ENCODE measurements at regions not wholly inside any gene's neighbourhood (a gene's known extent, or its start where the extent isn't known, plus 50 kb on each side); places are given as distances from the start of the nearest gene placed in this dataset.
A peak's percentile ranks its signal among the peaks of the same experiment; 100 is the strongest.
"Not testable (repeated sequence)": the region's sequence is repeated elsewhere in the genome, so short reads cannot be mapped to it uniquely, and the experiment has no call there.

DNA sequence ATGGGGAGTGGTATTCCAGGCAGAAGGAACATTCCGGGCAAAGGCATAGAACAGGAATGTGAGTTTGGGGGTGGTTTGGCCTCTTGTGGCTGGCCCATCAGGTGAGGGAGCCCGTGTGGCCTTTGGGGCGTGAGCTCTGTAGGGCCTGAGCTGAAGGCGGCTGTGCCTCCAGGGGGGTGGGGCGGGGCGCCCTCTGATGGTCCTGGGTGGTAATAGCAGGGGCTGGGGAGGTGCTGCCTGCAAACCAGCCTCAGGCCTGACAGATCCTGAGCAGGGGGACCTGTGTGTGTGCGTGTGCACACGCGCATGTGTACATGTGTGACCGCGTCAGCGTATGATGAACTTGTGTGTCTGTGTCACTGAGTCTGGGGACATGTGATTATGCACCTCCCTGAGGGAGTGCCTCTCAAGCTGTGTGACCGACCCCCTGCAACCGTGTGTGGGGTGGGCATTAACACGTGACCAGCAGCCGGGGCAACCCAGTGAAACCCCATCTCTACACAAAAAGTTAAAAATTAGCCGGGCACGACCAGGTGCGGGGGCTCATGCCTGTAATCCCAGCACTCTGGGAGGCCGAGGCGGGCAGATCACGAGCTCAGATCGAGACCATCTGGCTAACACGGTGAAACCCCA is 177.1 kb downstream of the TBC1D2B start:
- H3K9me3 Mint-ChIP-seq; H3K27me3 Mint-ChIP-seq; H3K36me3 ChIP-seq (ENCODE audit: insufficient read depth, low read length); H3K27ac ChIP-seq (ENCODE audit: low read depth, low read length); H3K4me3 ChIP-seq (ENCODE audit: low read length); H3K9me3 ChIP-seq (ENCODE audit: low read length); H3K27me3 ChIP-seq (ENCODE audit: insufficient read depth, low read length, poor library complexity, severe bottlenecking); H3K4me1 ChIP-seq (ENCODE audit: insufficient read depth, low read length); H3K27ac Mint-ChIP-seq; DNase-seq; POLR2A ChIA-PET; H3K4me1 Mint-ChIP-seq; H3K4me3 Mint-ChIP-seq; H3K36me3 Mint-ChIP-seq: not testable (repeated sequence)
- CTCF ChIA-PET, result interaction anchor here (1.0 kb wide), 1 partner anchor 340 kb away, joined by 3 read pairs; no protein-coding TSS in a partner anchor

DNA sequence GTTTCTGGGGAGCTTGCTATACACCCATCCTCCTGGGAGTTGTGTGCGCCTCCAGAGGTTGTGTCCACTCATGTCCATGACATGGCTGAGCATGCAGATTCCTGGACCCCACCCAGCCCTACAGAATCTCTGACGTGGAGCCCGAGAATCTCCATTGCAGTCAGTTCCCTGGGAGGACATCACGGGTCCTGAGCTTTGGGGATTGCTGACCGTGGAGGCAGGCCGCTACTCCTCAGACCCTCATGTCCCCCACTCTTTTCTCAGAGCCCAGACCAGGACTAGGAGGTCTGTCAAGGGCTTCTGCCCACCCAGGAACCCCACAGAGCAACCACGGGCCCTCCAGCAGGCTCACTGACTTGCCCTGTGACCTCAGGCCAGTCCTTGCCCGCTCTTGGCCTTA is 177.7 kb downstream of the TBC1D2B start:
- H3K27ac Mint-ChIP-seq; H3K4me1 ChIP-seq (ENCODE audit: insufficient read depth, low read length); DNase-seq; H3K4me1 Mint-ChIP-seq; H3K27me3 Mint-ChIP-seq; H3K36me3 ChIP-seq (ENCODE audit: insufficient read depth, low read length); H3K36me3 Mint-ChIP-seq; H3K9me3 ChIP-seq (ENCODE audit: low read length); H3K4me3 ChIP-seq (ENCODE audit: low read length); H3K27me3 ChIP-seq (ENCODE audit: insufficient read depth, low read length, poor library complexity, severe bottlenecking); H3K27ac ChIP-seq (ENCODE audit: low read depth, low read length); CTCF ChIA-PET; H3K4me3 Mint-ChIP-seq; H3K9me3 Mint-ChIP-seq; POLR2A ChIA-PET: not testable (repeated sequence)

- Mint-ChIP-seq H3K9me3 (no peaks in the 10 kb centered on the region), H3K36me3 (no peaks in the 10 kb centered on the region), H3K27me3 (peaks cover 0 to 2% of the 10 kb centered on the region in 2 donors), H3K4me3 (no peak overlapping the region), H3K27ac (no peak overlapping the region), H3K4me1 (no peaks in the 10 kb centered on the region)
- Histone ChIP-seq H3K27ac (ENCODE audit: low read depth, low read length) (no peak overlapping the region), H3K4me1 (ENCODE audit: insufficient read depth, low read length) (no peaks in the 10 kb centered on the region), H3K36me3 (ENCODE audit: insufficient read depth, low read length) (no peaks in the 10 kb centered on the region), H3K4me3 (ENCODE audit: low read length) (no peak overlapping the region), H3K27me3 (ENCODE audit: insufficient read depth, low read length, poor library complexity, severe bottlenecking) (no peaks in the 10 kb centered on the region), H3K9me3 (ENCODE audit: low read length) (no peaks in the 10 kb centered on the region)
- DNase-seq, result peak in 1 of 5 donors; percentile 41
- ChIA-PET POLR2A (no interaction called here), CTCF (no interaction called here)
Measured at GRCh38 chr15:77898811-77899730, 178.4 kb downstream of the TBC1D2B start.

- CTCF ChIA-PET, result no interaction called here
- H3K27me3 ChIP-seq (ENCODE audit: insufficient read depth, low read length, poor library complexity, severe bottlenecking), result no peaks in the 10 kb centered on the region
- no peaks in the 10 kb centered on the region for H3K9me3 ChIP-seq (ENCODE audit: low read length)
- H3K4me1 ChIP-seq (ENCODE audit: insufficient read depth, low read length), result no peaks in the 10 kb centered on the region
- no peaks in the 10 kb centered on the region for H3K4me1 Mint-ChIP-seq
- no peaks in the 10 kb centered on the region for H3K9me3 Mint-ChIP-seq
- no peak overlapping the region for H3K4me3 ChIP-seq (ENCODE audit: low read length)
- H3K27me3 Mint-ChIP-seq, result peaks cover 0 to 2% of the 10 kb centered on the region in 2 donors
- no peak overlapping the region for H3K4me3 Mint-ChIP-seq
- H3K27ac ChIP-seq (ENCODE audit: low read depth, low read length), result no peak overlapping the region
- DNase-seq, result peak in 1 of 5 donors; percentile 22
- no peak overlapping the region for H3K27ac Mint-ChIP-seq
- no peaks in the 10 kb centered on the region for H3K36me3 ChIP-seq (ENCODE audit: insufficient read depth, low read length)
- POLR2A ChIA-PET, result no interaction called here
- no peaks in the 10 kb centered on the region for H3K36me3 Mint-ChIP-seq
Measured at GRCh38 chr15:77897896-77898406, 179.6 kb downstream of the TBC1D2B start.

DNA sequence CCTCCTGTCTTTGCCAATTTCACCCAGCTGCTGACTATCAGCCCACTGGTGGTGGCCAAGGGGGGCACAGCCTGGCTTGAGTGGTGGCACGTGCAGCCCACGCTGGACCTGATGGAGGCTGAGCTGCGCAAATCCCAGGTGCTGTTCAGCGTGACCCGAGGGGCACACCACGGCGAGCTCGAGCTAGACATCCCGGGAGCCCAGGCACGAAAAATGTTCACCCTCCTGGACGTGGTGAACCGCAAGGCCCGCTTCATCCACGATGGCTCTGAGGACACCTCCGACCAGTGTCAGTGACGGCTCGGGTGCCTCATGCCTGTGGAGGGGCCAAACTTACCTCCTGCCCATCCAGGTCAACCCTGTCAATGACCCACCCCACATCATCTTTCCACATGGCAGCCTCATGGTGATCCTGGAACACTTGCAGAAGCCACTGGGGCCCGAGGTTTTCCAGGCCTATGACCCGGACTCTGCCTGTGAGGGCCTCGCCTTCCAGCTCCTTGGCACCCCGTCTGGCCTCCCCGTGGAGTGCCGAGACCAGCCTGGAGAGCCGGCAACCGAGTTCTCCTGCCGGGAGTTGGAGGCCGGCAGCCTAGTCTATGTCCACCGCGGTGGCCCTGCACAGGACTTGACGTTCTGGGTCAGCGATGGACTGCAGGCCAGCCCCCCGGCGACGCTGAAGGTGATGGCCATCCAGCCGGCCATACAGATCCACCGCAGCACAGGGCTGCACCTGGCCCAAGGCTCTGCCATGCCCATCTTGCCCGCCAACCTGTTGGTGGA is 180.2 kb downstream of the TBC1D2B start:
- H3K4me1 ChIP-seq (ENCODE audit: insufficient read depth, low read length); H3K36me3 Mint-ChIP-seq; H3K27me3 ChIP-seq (ENCODE audit: insufficient read depth, low read length, poor library complexity, severe bottlenecking); H3K9me3 ChIP-seq (ENCODE audit: low read length); H3K4me3 ChIP-seq (ENCODE audit: low read length); H3K27me3 Mint-ChIP-seq; H3K36me3 ChIP-seq (ENCODE audit: insufficient read depth, low read length); CTCF ChIA-PET; H3K27ac Mint-ChIP-seq; H3K9me3 Mint-ChIP-seq; H3K27ac ChIP-seq (ENCODE audit: low read depth, low read length); H3K4me3 Mint-ChIP-seq; H3K4me1 Mint-ChIP-seq; POLR2A ChIA-PET: not testable (repeated sequence)
- peak in 1 of 5 donors; percentile 43 for DNase-seq

- CTCF ChIA-PET; H3K4me1 Mint-ChIP-seq; H3K27me3 Mint-ChIP-seq; H3K36me3 Mint-ChIP-seq; H3K4me3 ChIP-seq (ENCODE audit: low read length); H3K4me1 ChIP-seq (ENCODE audit: insufficient read depth, low read length); H3K27ac ChIP-seq (ENCODE audit: low read depth, low read length); H3K27ac Mint-ChIP-seq; H3K9me3 Mint-ChIP-seq; H3K4me3 Mint-ChIP-seq; H3K27me3 ChIP-seq (ENCODE audit: insufficient read depth, low read length, poor library complexity, severe bottlenecking); H3K36me3 ChIP-seq (ENCODE audit: insufficient read depth, low read length); H3K9me3 ChIP-seq (ENCODE audit: low read length); POLR2A ChIA-PET: not testable (repeated sequence)
- DNase-seq, result peak in 1 of 5 donors; percentile 5
Measured at GRCh38 chr15:77896147-77897112, 181.1 kb downstream of the TBC1D2B start.

- no peaks in the 10 kb centered on the region for H3K36me3 ChIP-seq (ENCODE audit: insufficient read depth, low read length)
- Mint-ChIP-seq H3K27me3 (peaks cover 0 to 2% of the 10 kb centered on the region in 2 donors), H3K4me1 (no peaks in the 10 kb centered on the region), H3K36me3 (no peaks in the 10 kb centered on the region), H3K27ac (no peak overlapping the region), H3K4me3 (no peak overlapping the region), H3K9me3 (no peaks in the 10 kb centered on the region)
- H3K4me3 ChIP-seq (ENCODE audit: low read length), result no peak overlapping the region
- peak in 1 of 5 donors; percentile 7 for DNase-seq
- ChIA-PET POLR2A (no interaction called here), CTCF (no interaction called here)
- H3K4me1 ChIP-seq (ENCODE audit: insufficient read depth, low read length), result no peaks in the 10 kb centered on the region
- H3K27ac ChIP-seq (ENCODE audit: low read depth, low read length), result no peak overlapping the region
- H3K9me3 ChIP-seq (ENCODE audit: low read length), result no peaks in the 10 kb centered on the region
- no peaks in the 10 kb centered on the region for H3K27me3 ChIP-seq (ENCODE audit: insufficient read depth, low read length, poor library complexity, severe bottlenecking)
Measured at GRCh38 chr15:77895742-77896141, 181.8 kb downstream of the TBC1D2B start.

Measured in CD8-positive, alpha-beta memory T cell (primary cell).